WTC11 (cell line): ENCODE measurements at regions not wholly inside any gene's neighbourhood (a gene's known extent, or its start where the extent isn't known, plus 50 kb on each side); places are given as distances from the start of the nearest gene placed in this dataset.
A peak's percentile ranks its signal among the peaks of the same experiment; 100 is the strongest.

Source experiments
- ATAC-seq: fragments of 200-7000 bp; cut with Tn5 transposase; 2 replicates; pipeline ENCODE4 v1.10.0; 2021; ENCODE audit warnings: mild to moderate bottlenecking, moderate library complexity
- CTCF ChIA-PET: fragments of 300-600 bp; sonication (Branson Sonifier 250); formaldehyde crosslinking; loops from one replicate; lab custom pipeline; 2021; ENCODE audit warnings: antibody characterized with exemption; lab: Charles Lee
- POLR2A ChIA-PET: fragments of 350-600 bp; sonication (Branson Sonifier 250); formaldehyde crosslinking; loops from one replicate; lab custom pipeline; 2021; ENCODE audit warnings: antibody characterized with exemption; lab: Charles Lee
- DNase-seq: peaks from one replicate; pipeline ENCODE4 v3.0.0; 2021; ENCODE audit warnings: low spot score
- H3K27ac Mint-ChIP-seq: 2 replicates; pipeline ENCODE4 v1.8.0; 2021; ENCODE audit warnings: mixed read lengths
- H3K27me3 Mint-ChIP-seq: 2 replicates; pipeline ENCODE4 v1.8.0; 2021; ENCODE audit warnings: low read depth, mild to moderate bottlenecking, moderate library complexity, mixed read lengths
- H3K36me3 Mint-ChIP-seq: 2 replicates; pipeline ENCODE4 v1.8.0; 2021; ENCODE audit warnings: mixed read lengths
- H3K4me1 Mint-ChIP-seq: 2 replicates; pipeline ENCODE4 v1.8.0; 2022; ENCODE audit warnings: mixed read lengths
- H3K4me3 Mint-ChIP-seq: 2 replicates; pipeline ENCODE4 v1.8.0; 2021; ENCODE audit warnings: mild to moderate bottlenecking, moderate library complexity, mixed read lengths
- H3K9me3 Mint-ChIP-seq: 2 replicates; pipeline ENCODE4 v1.8.0; 2021; ENCODE audit warnings: mixed read lengths
- AFF4 ChIP-seq: sonication (generic); formaldehyde crosslinking; IDR thresholded peaks from 2 replicates; pipeline ENCODE4 v1.8.1; 2023; ENCODE audit warnings: mild to moderate bottlenecking, missing genetic modification reagents, borderline replicate concordance
- AR ChIP-seq: fragments of 250-450 bp; sonication (Bioruptor Pico); IDR thresholded peaks from 2 replicates; pipeline ENCODE4 v1.9.0; 2021; ENCODE audit warnings: mild to moderate bottlenecking
- ATF2 ChIP-seq: sonication (generic); formaldehyde crosslinking; IDR thresholded peaks from 2 replicates; pipeline ENCODE4 v1.8.1; 2022; ENCODE audit warnings: low read depth, missing genetic modification reagents, borderline replicate concordance
- ATF6 ChIP-seq: sonication (generic); formaldehyde crosslinking; IDR thresholded peaks from 2 replicates; pipeline ENCODE4 v1.8.1; 2023; ENCODE audit warnings: mild to moderate bottlenecking, missing genetic modification reagents
- CBFB ChIP-seq: sonication (generic); formaldehyde crosslinking; IDR thresholded peaks from 2 replicates; pipeline ENCODE4 v1.8.1; 2022; ENCODE audit warnings: mild to moderate bottlenecking, low read depth, missing genetic modification reagents
- E2F5 ChIP-seq: sonication (generic); formaldehyde crosslinking; IDR thresholded peaks from 2 replicates; pipeline ENCODE4 v1.8.1; 2022; ENCODE audit warnings: mild to moderate bottlenecking, moderate library complexity, missing genetic modification reagents
- ELF4 ChIP-seq: sonication (generic); formaldehyde crosslinking; IDR thresholded peaks from 2 replicates; pipeline ENCODE4 v1.8.1; 2022; ENCODE audit warnings: low read depth, mild to moderate bottlenecking, moderate library complexity, missing genetic modification reagents
- FOXP1 ChIP-seq: sonication (generic); formaldehyde crosslinking; IDR thresholded peaks from 2 replicates; pipeline ENCODE4 v1.8.0; 2022; ENCODE audit warnings: missing genetic modification reagents, mild to moderate bottlenecking, moderate library complexity, borderline replicate concordance
- HMGA2 ChIP-seq: fragments of 250-450 bp; sonication (Bioruptor Pico); IDR thresholded peaks from 2 replicates; pipeline ENCODE4 v1.4.0; 2021; ENCODE audit warnings: mild to moderate bottlenecking, moderate library complexity
- NFATC4 ChIP-seq: fragments of 250-450 bp; sonication (Bioruptor Pico); IDR thresholded peaks from 2 replicates; pipeline ENCODE4 v1.9.0; 2021; ENCODE audit warnings: mild to moderate bottlenecking
- NFE2L1 ChIP-seq: sonication (generic); formaldehyde crosslinking; IDR thresholded peaks from 2 replicates; pipeline ENCODE4 v1.8.1; 2023; ENCODE audit warnings: missing genetic modification reagents
- NR1H2 ChIP-seq: sonication (generic); formaldehyde crosslinking; IDR thresholded peaks from 2 replicates; pipeline ENCODE4 v1.9.0; 2021; ENCODE audit warnings: mild to moderate bottlenecking, moderate library complexity, missing genetic modification reagents
- OVOL2 ChIP-seq: fragments of 250-450 bp; sonication (Bioruptor Pico); IDR thresholded peaks from 2 replicates; pipeline ENCODE4 v1.9.0; 2021; ENCODE audit warnings: mild to moderate bottlenecking, borderline replicate concordance
- PRRX2 ChIP-seq: fragments of 250-450 bp; sonication (Bioruptor Pico); IDR thresholded peaks from 2 replicates; pipeline ENCODE4 v1.8.0; 2021; ENCODE audit warnings: mild to moderate bottlenecking
- SOX15 ChIP-seq: fragments of 250-450 bp; sonication (Bioruptor Pico); IDR thresholded peaks from 2 replicates; pipeline ENCODE4 v1.9.0; 2021; ENCODE audit warnings: mild to moderate bottlenecking
- ZNF121 ChIP-seq: sonication (generic); formaldehyde crosslinking; IDR thresholded peaks from 2 replicates; pipeline ENCODE4 v1.8.0; 2023; ENCODE audit warnings: missing genetic modification reagents
- TF ChIP-seq, protein P1 (sequence below): sonication (generic); formaldehyde crosslinking; conservative IDR thresholded peaks from 2 replicates; pipeline ENCODE4 v1.8.1; 2022; ENCODE audit warnings: mild to moderate bottlenecking, missing genetic modification reagents
- TF ChIP-seq, protein P2 (sequence below): sonication (generic); formaldehyde crosslinking; IDR thresholded peaks from 2 replicates; pipeline ENCODE4 v1.8.0; 2023; ENCODE audit warnings: missing genetic modification reagents
- TF ChIP-seq, protein P3 (sequence below): sonication (generic); formaldehyde crosslinking; IDR thresholded peaks from 2 replicates; pipeline ENCODE4 v1.8.0; 2022; ENCODE audit warnings: mild to moderate bottlenecking, missing genetic modification reagents
- TF ChIP-seq, protein P4 (sequence below): fragments of 250-450 bp; sonication (Bioruptor Pico); IDR thresholded peaks from 2 replicates; pipeline ENCODE4 v1.8.0; 2021; ENCODE audit warnings: mild to moderate bottlenecking

DNA sequence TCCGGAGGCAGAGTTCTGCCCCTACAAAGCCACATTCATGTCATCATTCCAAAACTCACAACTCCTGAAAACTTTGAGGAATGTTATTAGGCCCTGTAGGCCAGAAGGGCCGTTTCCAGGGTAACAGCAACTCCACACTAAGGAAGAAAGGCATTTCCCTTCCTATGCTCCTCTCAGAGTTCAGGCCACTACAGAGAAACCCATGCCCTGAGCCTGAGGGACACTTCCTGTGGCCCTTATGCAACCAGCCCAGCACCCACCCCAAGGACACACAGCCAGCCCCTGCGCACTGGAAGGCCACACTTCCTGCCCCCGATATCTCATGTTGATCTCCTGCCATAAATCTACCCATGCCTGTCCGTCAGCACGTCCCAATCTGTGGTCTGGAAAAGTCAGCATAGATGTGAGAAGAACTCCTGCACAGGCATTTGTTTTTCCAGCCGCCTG lies 289.3 kb downstream of the BCOR start:
- POLR2A ChIA-PET, result no interaction called here
- Mint-ChIP-seq H3K27ac (no peak overlapping the region), H3K4me1 (peaks cover 23% of the 10 kb centered on the region), H3K9me3 (no peaks in the 10 kb centered on the region; the same call in 1 of the 2 replicates), H3K27me3 (peaks cover 7% of the 10 kb centered on the region), H3K4me3 (no peak overlapping the region)
- DNase-seq, result no peak
- no peak for TF ChIP-seq AR (CRISPR knock-in tag)
- TF ChIP-seq, protein P1, sequence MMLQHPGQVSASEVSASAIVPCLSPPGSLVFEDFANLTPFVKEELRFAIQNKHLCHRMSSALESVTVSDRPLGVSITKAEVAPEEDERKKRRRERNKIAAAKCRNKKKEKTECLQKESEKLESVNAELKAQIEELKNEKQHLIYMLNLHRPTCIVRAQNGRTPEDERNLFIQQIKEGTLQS (CRISPR knock-in tag), result no peak
- no peak for TF ChIP-seq PRRX2 (CRISPR knock-in tag)
- TF ChIP-seq, protein P2, sequence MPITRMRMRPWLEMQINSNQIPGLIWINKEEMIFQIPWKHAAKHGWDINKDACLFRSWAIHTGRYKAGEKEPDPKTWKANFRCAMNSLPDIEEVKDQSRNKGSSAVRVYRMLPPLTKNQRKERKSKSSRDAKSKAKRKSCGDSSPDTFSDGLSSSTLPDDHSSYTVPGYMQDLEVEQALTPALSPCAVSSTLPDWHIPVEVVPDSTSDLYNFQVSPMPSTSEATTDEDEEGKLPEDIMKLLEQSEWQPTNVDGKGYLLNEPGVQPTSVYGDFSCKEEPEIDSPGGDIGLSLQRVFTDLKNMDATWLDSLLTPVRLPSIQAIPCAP, result no peak
- TF ChIP-seq AFF4 (CRISPR knock-in tag), result no peak
- TF ChIP-seq NFATC4 (CRISPR knock-in tag), result no peak
- no peak for TF ChIP-seq HMGA2 (CRISPR knock-in tag)
- TF ChIP-seq ATF6 (CRISPR knock-in tag), result no peak
- no peak for TF ChIP-seq NR1H2
- TF ChIP-seq E2F5 (CRISPR knock-in tag), result no peak
- no peak for TF ChIP-seq OVOL2 (CRISPR knock-in tag)
- TF ChIP-seq, protein P3, sequence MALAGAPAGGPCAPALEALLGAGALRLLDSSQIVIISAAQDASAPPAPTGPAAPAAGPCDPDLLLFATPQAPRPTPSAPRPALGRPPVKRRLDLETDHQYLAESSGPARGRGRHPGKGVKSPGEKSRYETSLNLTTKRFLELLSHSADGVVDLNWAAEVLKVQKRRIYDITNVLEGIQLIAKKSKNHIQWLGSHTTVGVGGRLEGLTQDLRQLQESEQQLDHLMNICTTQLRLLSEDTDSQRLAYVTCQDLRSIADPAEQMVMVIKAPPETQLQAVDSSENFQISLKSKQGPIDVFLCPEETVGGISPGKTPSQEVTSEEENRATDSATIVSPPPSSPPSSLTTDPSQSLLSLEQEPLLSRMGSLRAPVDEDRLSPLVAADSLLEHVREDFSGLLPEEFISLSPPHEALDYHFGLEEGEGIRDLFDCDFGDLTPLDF (CRISPR knock-in tag), result no peak
- no peak for TF ChIP-seq ZNF121 (CRISPR knock-in tag)
- no peak for TF ChIP-seq NFE2L1 (CRISPR knock-in tag)
- no peak for TF ChIP-seq ATF2 (CRISPR knock-in tag)
- TF ChIP-seq, protein P4, sequence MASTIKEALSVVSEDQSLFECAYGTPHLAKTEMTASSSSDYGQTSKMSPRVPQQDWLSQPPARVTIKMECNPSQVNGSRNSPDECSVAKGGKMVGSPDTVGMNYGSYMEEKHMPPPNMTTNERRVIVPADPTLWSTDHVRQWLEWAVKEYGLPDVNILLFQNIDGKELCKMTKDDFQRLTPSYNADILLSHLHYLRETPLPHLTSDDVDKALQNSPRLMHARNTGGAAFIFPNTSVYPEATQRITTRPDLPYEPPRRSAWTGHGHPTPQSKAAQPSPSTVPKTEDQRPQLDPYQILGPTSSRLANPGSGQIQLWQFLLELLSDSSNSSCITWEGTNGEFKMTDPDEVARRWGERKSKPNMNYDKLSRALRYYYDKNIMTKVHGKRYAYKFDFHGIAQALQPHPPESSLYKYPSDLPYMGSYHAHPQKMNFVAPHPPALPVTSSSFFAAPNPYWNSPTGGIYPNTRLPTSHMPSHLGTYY, result no peak
- TF ChIP-seq CBFB (CRISPR knock-in tag), result no peak
- TF ChIP-seq FOXP1, result no peak
- no peak for TF ChIP-seq ELF4 (CRISPR knock-in tag)
- TF ChIP-seq SOX15 (CRISPR knock-in tag), result no peak
- TF ChIP-seq, all 79 proteins: peak for 0
- no peaks in the 10 kb centered on the region for H3K36me3 Mint-ChIP-seq
- CTCF ChIA-PET, result interaction anchor here (1.6 kb wide), 1 partner anchor 8 kb away, joined by 5 read pairs; no protein-coding TSS in a partner anchor
- ATAC-seq, result peak; percentile 54; the same call in 1 of the 2 replicates
